Liver (tissue), 3 donors: ENCODE measurements at regions not wholly inside any gene's neighbourhood (a gene's known extent, or its start where the extent isn't known, plus 50 kb on each side); places are given as distances from the start of the nearest gene placed in this dataset.

ENCODE experiments used
- CTCF ChIP-seq: fragments of 150-350 bp; IDR thresholded peaks from 2 replicates; pipeline ENCODE4 v1.5.1; 2017; ENCODE audit warnings: improper control_type of control experiment, low read depth, low read length; ENCODE audit not compliant: missing input control
- JUND ChIP-seq, 2 donors: IDR thresholded peaks; 2 replicates each; pipeline ENCODE4 v1.6.1; 2016; ENCODE audit warnings: antibody characterized with exemption in 2 of 2
- MAX ChIP-seq: IDR thresholded peaks from 2 replicates; pipeline ENCODE4 v1.6.1; 2016; ENCODE audit warnings: antibody characterized with exemption
- RAD21 ChIP-seq, 2 donors: IDR thresholded peaks; 2 replicates each; pipeline ENCODE4 v1.6.1; 2016; ENCODE audit warnings: antibody characterized with exemption in 2 of 2, mild to moderate bottlenecking in 2 of 2
- TAF1 ChIP-seq: conservative IDR thresholded peaks from 2 replicates; pipeline ENCODE4 v1.6.1; 2016; ENCODE audit warnings: antibody characterized with exemption, mild to moderate bottlenecking
- TF ChIP-seq, protein P1 (sequence below): IDR thresholded peaks from 2 replicates; pipeline ENCODE4 v1.6.1; 2016; ENCODE audit warnings: antibody characterized with exemption
- donor health status: healthy.
- donor health status: healthy.

DNA sequence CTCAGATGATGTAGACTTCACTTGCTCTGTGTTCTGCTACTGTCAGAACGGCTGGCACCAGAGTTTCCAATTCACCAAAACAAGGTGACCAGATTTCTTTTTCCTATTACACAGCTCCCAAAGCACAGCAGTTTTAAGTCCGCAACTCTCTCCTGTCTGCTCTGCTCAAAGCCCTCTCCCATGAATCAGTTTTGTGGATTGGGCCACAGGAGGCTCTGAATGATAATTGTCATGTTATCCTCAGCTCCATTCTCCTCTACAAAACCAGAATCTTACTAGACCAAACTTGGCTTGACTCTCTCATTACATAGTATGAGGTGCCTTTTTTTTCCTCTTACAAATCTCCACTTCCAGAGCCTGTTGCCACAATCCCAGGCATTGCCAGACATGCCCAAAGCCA, 223.5 kb downstream of the SNX13 start:
- TF ChIP-seq CTCF (no peak), JUND (IDR thresholded peaks at IDR 0.05) (no peak), RAD21 (IDR thresholded peaks at IDR 0.05) (no peak), MAX (no peak), TAF1 (no peak)
- TF ChIP-seq, protein P1, sequence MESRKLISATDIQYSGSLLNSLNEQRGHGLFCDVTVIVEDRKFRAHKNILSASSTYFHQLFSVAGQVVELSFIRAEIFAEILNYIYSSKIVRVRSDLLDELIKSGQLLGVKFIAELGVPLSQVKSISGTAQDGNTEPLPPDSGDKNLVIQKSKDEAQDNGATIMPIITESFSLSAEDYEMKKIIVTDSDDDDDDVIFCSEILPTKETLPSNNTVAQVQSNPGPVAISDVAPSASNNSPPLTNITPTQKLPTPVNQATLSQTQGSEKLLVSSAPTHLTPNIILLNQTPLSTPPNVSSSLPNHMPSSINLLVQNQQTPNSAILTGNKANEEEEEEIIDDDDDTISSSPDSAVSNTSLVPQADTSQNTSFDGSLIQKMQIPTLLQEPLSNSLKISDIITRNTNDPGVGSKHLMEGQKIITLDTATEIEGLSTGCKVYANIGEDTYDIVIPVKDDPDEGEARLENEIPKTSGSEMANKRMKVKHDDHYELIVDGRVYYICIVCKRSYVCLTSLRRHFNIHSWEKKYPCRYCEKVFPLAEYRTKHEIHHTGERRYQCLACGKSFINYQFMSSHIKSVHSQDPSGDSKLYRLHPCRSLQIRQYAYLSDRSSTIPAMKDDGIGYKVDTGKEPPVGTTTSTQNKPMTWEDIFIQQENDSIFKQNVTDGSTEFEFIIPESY: no peak
